ENCODE measurements at regions not wholly inside any gene's neighbourhood (a gene's known extent, or its start where the extent isn't known, plus 50 kb on each side); places are given as distances from the start of the nearest gene placed in this dataset.

DNA sequence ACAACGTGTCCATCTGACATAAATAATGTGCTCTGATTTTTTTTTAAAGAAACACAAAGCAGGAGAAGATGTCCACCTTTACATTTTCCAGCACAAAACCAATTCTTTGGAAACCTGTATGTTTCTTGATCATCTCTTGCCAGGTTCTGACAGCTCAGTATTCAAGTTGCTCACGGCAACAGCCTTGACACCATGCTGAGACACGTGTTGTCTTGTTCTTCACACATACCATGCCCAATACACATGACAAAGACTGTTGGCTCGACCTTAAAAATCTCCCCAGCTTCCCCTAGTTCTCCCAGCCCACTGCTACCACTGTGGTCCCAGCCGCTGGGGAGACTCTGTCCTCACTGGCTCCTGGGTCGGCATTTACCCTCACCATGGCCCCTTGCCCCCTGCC lies 518.9 kb downstream of the PREX1 start:
- intact Hi-C loops (cut with DNase I): no loop called here
- WGBS, 2 donors: 27 to 29% methylated on average over 6 of the region's 6 CpGs
- Histone ChIP-seq H3K36me3 (no peaks in the 10 kb centered on the region), H3K4me1 (peaks cover 0 to 12% (median 0%) of the 10 kb centered on the region in 3 donors), H3K27ac (no peak overlapping the region), H3K9me3 (no peaks in the 10 kb centered on the region), H3K4me3 (no peak overlapping the region), H3K27me3 (peaks cover 0 to 13% (median 0%) of the 10 kb centered on the region in 4 donors)
- DNase-seq: no peak
- TF ChIP-seq POLR2A (IDR thresholded peaks at IDR 0.05): no peak
- TF ChIP-seq, protein P1, sequence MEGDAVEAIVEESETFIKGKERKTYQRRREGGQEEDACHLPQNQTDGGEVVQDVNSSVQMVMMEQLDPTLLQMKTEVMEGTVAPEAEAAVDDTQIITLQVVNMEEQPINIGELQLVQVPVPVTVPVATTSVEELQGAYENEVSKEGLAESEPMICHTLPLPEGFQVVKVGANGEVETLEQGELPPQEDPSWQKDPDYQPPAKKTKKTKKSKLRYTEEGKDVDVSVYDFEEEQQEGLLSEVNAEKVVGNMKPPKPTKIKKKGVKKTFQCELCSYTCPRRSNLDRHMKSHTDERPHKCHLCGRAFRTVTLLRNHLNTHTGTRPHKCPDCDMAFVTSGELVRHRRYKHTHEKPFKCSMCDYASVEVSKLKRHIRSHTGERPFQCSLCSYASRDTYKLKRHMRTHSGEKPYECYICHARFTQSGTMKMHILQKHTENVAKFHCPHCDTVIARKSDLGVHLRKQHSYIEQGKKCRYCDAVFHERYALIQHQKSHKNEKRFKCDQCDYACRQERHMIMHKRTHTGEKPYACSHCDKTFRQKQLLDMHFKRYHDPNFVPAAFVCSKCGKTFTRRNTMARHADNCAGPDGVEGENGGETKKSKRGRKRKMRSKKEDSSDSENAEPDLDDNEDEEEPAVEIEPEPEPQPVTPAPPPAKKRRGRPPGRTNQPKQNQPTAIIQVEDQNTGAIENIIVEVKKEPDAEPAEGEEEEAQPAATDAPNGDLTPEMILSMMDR (IDR thresholded peaks at IDR 0.05): no peak

DNA sequence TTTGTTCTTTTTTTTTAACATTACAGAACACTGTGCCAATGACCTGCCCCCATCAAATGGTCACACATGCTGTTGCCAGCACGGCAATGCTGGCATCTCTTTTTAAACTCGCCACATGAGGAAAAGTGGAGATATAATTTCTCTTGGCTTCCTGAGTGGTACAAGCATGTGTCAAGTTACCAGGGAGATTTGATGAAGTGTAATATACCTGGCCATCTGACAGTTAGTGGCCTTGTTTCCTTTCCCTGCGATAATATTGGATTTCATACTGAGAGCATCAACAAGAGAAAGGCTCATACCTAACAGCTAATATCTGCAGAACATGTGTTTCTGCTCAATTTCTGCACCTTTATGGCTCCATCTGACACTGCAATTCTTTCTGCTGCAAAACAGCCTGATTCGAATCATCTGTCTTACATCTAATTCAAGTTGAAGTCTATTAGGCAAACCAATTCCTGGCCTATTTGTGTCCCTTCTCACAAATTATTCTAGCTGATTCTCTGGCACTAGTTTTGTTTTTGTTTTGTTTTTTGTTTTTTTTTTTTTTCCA lies 519.5 kb downstream of the PREX1 start:
- intact Hi-C loops (cut with DNase I): no loop called here
- Histone ChIP-seq H3K9me3 (no peaks in the 10 kb centered on the region), H3K27me3 (peaks cover 0 to 13% (median 0%) of the 10 kb centered on the region in 4 donors), H3K36me3 (no peaks in the 10 kb centered on the region), H3K4me3 (no peak overlapping the region), H3K4me1 (peaks cover 0 to 12% (median 0%) of the 10 kb centered on the region in 3 donors), H3K27ac (no peak overlapping the region)
- WGBS, 2 donors: 61 to 64% methylated on average over 4 of the region's 4 CpGs
- DNase-seq: no peak
- TF ChIP-seq, protein P1 (IDR thresholded peaks at IDR 0.05): no peak
- no peak for TF ChIP-seq POLR2A (IDR thresholded peaks at IDR 0.05)

DNA sequence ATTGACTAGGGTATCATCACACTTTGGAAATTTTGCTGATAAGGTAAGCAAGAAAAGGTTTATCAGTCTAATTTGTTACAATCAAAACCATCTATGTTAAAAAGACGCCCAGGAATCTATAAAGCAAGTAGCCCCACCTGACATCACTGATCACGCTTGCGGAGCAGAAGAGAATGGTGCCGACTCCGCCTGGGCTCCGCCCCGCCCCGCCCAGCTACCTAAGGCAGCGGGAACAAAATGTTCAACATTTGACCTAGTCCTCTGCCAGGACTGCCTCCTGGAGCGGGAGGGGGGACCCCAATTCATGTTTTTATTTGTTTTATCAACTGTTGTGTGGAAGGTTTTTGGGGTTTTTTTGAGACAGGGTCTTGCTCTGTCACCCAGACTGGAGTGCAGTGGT lies 520.5 kb downstream of the PREX1 start:
- Histone ChIP-seq H3K27ac (no peak overlapping the region), H3K4me1 (peaks cover 0 to 12% (median 0%) of the 10 kb centered on the region in 3 donors), H3K27me3 (peaks cover 0 to 13% (median 0%) of the 10 kb centered on the region in 4 donors), H3K9me3 (no peaks in the 10 kb centered on the region), H3K36me3 (no peaks in the 10 kb centered on the region), H3K4me3 (no peak overlapping the region)
- 59 to 73% methylated on average over 5 to 10 of the region's 10 CpGs for WGBS, 2 donors
- no peak for TF ChIP-seq POLR2A (IDR thresholded peaks at IDR 0.05)
- TF ChIP-seq, protein P1 (IDR thresholded peaks at IDR 0.05): no peak
- DNase-seq: no peak
- intact Hi-C loops (cut with DNase I): no loop called here

DNA sequence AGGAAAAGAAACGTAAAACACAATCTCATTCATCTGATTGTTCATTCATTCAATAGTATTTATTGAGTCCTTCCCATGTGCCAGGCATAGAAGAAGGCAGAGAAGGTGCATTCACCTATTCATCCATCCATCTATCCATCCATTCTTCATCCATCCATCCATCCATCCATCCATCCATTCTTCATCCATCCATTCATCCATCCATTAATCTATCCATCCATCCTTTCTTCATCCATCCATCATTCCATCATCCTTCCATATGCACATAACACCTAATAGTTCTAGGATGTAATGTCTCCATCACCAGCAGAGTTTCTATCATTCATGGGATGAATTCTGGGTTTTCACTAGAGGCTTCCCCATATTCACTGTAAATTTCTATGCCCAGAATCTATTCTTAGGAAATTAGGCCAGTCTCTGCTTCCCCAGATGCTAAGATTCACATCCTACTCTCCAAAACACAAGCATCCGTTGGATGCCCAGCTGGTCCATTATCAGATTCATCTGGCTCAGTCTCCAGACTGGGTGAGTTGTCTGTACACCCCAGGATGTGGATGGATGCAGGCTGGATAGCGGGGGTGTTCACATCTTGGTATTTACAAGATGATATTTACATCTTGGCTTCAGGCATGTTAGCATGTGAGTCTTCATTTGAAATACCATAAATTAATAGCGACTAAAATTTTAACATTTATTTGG lies 517.7 kb upstream of the SULF2 start:
- H3K9me3 ChIP-seq: no peaks in the 10 kb centered on the region
- TF ChIP-seq, protein P1 (IDR thresholded peaks at IDR 0.05): no peak
- no peak for TF ChIP-seq POLR2A (IDR thresholded peaks at IDR 0.05)
- H3K27ac ChIP-seq: no peak overlapping the region
- no peak overlapping the region for H3K4me3 ChIP-seq
- intact Hi-C loops (cut with DNase I): no loop called here
- 76 to 95% methylated on average over 4 of the region's 4 CpGs for WGBS, 2 donors
- H3K36me3 ChIP-seq: no peaks in the 10 kb centered on the region
- H3K4me1 ChIP-seq: peaks cover 7 to 18% (median 8%) of the 10 kb centered on the region in 3 donors
- DNase-seq: no peak
- H3K27me3 ChIP-seq: peaks cover 0 to 13% (median 0%) of the 10 kb centered on the region in 4 donors

DNA sequence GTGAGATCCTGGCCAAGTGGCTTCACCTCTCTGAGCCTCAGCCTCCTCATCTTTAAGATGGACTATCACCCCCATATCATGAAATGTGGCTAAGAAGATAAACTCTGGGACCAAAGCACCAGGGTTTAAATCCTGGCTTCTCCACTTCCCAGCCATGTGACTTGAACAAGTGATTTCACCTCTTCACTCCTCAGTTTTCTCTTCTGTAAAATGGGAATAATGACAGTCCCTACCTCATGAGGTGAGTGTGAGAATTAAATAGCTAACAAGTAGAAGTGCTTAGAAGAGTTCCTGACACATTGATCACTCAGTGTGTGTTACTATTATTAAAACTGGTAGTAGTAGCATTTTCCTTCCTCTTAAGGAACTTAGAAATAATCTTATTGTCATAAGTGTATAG lies 516.9 kb upstream of the SULF2 start:
- intact Hi-C loops (cut with DNase I): no loop called here
- TF ChIP-seq, protein P1 (IDR thresholded peaks at IDR 0.05): no peak
- no peak for TF ChIP-seq POLR2A (IDR thresholded peaks at IDR 0.05)
- Histone ChIP-seq H3K27ac (no peak overlapping the region), H3K4me3 (no peak overlapping the region), H3K36me3 (no peaks in the 10 kb centered on the region), H3K4me1 (peaks cover 7 to 18% (median 8%) of the 10 kb centered on the region in 3 donors), H3K27me3 (peaks cover 0 to 13% (median 0%) of the 10 kb centered on the region in 4 donors), H3K9me3 (peaks cover 0 to 2% (median 0%) of the 10 kb centered on the region in 3 donors)
- DNase-seq: no peak

All from esophagus squamous epithelium (tissue), 5 donors.